ENCODE measurements at regions not wholly inside any gene's neighbourhood (a gene's known extent, or its start where the extent isn't known, plus 50 kb on each side); places are given as distances from the start of the nearest gene placed in this dataset.

GRCh38 chr12:118689793-118690192, 291.5 kb upstream of the SRRM4 start:
- in situ Hi-C loops (cut with HindIII; ENCODE audit: low sequenced_read_pairs): no loop called here

- in situ Hi-C loops (cut with HindIII; ENCODE audit: low sequenced_read_pairs): no loop called here
These were observed 290.8 kb upstream of the SRRM4 start for GRCh38 chr12:118690506-118690905.

- in situ Hi-C loops (cut with HindIII; ENCODE audit: low sequenced_read_pairs): no loop called here
These were observed 287.1 kb upstream of the SRRM4 start for GRCh38 chr12:118694128-118694775.

GRCh38 chr12:118704527-118705241, 276.7 kb upstream of the SRRM4 start:
- in situ Hi-C loops (cut with HindIII; ENCODE audit: low sequenced_read_pairs): no loop called here

- in situ Hi-C loops (cut with HindIII; ENCODE audit: low sequenced_read_pairs): no loop called here
These were observed 274.9 kb upstream of the SRRM4 start for GRCh38 chr12:118706437-118706836.

- in situ Hi-C loops (cut with HindIII; ENCODE audit: low sequenced_read_pairs): no loop called here
These were observed 271.4 kb upstream of the SRRM4 start for GRCh38 chr12:118709946-118710345.

GRCh38 chr12:118711185-118711584, 270.2 kb upstream of the SRRM4 start:
- in situ Hi-C loops (cut with HindIII; ENCODE audit: low sequenced_read_pairs): no loop called here

GRCh38 chr12:118714051-118714460, 267.3 kb upstream of the SRRM4 start:
- in situ Hi-C loops (cut with HindIII; ENCODE audit: low sequenced_read_pairs): no loop called here

GRCh38 chr12:118714500-118714899, 266.8 kb upstream of the SRRM4 start:
- in situ Hi-C loops (cut with HindIII; ENCODE audit: low sequenced_read_pairs): no loop called here

GRCh38 chr12:118715647-118716046, 265.7 kb upstream of the SRRM4 start:
- in situ Hi-C loops (cut with HindIII; ENCODE audit: low sequenced_read_pairs): loop anchor here (5.0 kb wide), 1 partner anchor 67 kb away; no protein-coding TSS in a partner anchor

GRCh38 chr12:118727196-118727978, 254.0 kb upstream of the SRRM4 start:
- in situ Hi-C loops (cut with HindIII; ENCODE audit: low sequenced_read_pairs): no loop called here

GRCh38 chr12:118727979-118728366, 253.4 kb upstream of the SRRM4 start:
- in situ Hi-C loops (cut with HindIII; ENCODE audit: low sequenced_read_pairs): no loop called here

GRCh38 chr12:118734266-118734665, 247.1 kb upstream of the SRRM4 start:
- in situ Hi-C loops (cut with HindIII; ENCODE audit: low sequenced_read_pairs): no loop called here

GRCh38 chr12:118737985-118738540, 243.3 kb upstream of the SRRM4 start:
- in situ Hi-C loops (cut with HindIII; ENCODE audit: low sequenced_read_pairs): no loop called here

- in situ Hi-C loops (cut with HindIII; ENCODE audit: low sequenced_read_pairs): no loop called here
These were observed 240.1 kb upstream of the SRRM4 start for GRCh38 chr12:118741194-118741593.

- in situ Hi-C loops (cut with HindIII; ENCODE audit: low sequenced_read_pairs): no loop called here
These were observed 238.9 kb upstream of the SRRM4 start for GRCh38 chr12:118742431-118742830.

- in situ Hi-C loops (cut with HindIII; ENCODE audit: low sequenced_read_pairs): no loop called here
These were observed 237.2 kb upstream of the SRRM4 start for GRCh38 chr12:118743896-118744700.

GRCh38 chr12:118746176-118746575, 235.2 kb upstream of the SRRM4 start:
- in situ Hi-C loops (cut with HindIII; ENCODE audit: low sequenced_read_pairs): no loop called here

- in situ Hi-C loops (cut with HindIII; ENCODE audit: low sequenced_read_pairs): no loop called here
These were observed 234.4 kb upstream of the SRRM4 start for GRCh38 chr12:118746960-118747359.

- in situ Hi-C loops (cut with HindIII; ENCODE audit: low sequenced_read_pairs): no loop called here
These were observed 233.6 kb upstream of the SRRM4 start for GRCh38 chr12:118747771-118748170.
